ENCODE measurements at regions not wholly inside any gene's neighbourhood (a gene's known extent, or its start where the extent isn't known, plus 50 kb on each side); places are given as distances from the start of the nearest gene placed in this dataset.

DNA sequence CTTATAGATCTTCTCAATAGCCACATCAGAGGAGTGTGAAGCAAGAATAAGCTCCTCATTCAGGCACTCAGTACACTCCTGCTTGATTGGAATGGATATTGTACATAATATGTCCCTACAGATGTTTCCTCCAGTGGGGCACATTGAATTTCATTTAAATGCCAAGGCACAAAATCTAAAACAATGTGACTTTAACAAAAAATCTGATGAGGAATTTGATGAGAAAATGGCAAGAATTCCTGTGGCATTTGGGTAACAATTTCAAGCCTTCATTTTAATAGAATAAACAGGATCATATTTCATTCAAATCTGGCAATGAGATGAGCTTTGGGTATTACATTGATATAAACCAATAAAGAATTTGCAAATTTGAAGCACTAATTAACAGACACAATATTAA, 307.7 kb upstream of the PKN2 start:
- peak; percentile 7 for DNase-seq (ENCODE audit: low read depth)

DNA sequence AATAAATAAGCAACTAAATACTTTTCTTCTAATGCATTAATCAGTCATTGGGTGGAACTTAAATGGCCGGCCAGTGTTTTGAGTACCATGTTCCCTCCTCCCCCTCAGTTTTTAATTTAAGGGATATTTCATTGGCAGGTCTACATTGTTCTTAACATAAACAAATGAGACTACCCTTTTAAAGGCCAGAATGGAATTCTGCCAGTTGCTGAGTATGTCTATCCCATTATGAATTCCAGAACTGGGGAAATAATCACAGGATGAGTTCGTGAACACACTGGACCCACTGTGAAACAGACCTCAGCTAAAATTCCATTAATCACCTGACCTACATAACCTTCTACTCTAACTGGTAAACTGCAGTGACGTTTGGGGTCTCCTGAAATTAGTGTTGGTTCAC, 305.5 kb upstream of the PKN2 start:
- DNase-seq (ENCODE audit: low read depth), result no peak

DNA sequence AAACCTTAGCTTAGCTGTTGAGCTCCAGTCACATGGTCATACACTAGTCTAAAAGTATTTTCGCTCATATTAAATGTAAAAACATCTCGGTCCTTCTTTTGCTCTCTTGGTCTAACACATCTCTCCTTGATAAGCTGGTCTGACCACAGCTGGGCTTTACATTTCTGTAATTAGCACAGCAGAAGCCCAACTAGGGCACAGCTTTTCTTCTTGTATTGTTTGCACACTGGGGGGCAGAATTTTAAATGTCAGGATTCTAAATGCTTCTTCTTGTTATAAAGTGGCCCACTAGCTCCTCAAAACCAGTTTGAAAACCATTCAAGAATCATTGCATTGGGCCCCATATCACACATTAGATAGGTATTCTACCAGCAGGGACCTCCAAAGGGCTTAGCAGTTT, 289.1 kb upstream of the PKN2 start:
- no peak for DNase-seq (ENCODE audit: low read depth)

DNA sequence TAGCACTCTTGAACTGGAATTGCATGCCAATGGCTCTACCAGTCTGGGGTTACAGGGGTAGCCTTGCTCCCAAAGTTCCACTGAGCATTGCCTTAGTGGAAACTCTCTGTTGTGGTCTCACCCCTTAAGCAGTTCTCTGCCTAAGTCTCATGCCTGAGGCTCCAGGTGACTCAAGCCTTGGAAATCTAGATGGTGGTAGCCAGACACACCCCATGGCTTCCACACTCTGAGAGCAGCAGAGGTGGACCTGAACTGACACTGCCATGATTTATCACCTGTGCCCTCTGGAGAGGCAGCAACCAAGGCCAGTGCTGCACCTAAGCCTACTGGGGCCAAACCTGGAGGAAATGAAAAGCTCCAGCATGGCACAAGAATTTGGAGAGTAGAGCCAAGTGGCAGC, 285.7 kb upstream of the PKN2 start:
- DNase-seq (ENCODE audit: low read depth), result no peak

DNA sequence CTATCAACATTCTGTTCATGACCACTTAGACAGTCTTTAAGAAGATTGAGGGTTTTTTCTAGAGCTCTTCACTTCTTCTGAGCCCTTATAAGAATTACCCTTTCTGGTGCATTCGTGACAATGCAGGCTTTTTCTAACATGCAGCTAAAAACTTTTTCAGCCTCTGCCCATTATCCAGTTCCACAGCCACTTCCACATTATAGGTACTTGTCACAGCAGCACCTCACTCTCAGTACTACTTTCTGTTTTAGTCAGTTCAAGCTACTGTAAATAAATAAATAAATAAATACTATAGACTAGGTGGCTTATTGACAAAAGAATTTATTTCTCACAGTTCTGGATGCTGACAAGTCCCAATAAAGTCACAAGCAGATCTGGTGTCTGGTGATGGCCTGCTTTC, 284.4 kb upstream of the PKN2 start:
- no peak for DNase-seq (ENCODE audit: low read depth)

DNA sequence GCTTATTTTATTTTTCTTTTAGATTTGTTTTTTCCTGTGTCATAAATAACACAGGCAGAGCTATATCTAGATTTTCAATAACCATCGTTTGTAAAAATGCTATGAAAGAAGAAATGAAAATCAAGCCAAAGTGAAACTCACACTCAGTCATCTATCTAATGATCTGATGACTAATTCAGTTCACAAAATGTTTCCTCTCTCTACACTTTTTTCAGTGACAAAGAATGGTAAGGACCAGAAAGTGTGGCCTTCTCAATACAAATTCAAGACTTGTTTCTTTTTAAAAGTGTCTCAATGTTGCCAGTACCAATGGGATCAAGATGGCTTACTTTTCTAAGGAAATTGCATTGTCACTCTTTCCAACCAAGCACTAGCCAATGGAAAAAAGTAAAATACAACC, 282.8 kb upstream of the PKN2 start:
- DNase-seq (ENCODE audit: low read depth), result no peak

DNA sequence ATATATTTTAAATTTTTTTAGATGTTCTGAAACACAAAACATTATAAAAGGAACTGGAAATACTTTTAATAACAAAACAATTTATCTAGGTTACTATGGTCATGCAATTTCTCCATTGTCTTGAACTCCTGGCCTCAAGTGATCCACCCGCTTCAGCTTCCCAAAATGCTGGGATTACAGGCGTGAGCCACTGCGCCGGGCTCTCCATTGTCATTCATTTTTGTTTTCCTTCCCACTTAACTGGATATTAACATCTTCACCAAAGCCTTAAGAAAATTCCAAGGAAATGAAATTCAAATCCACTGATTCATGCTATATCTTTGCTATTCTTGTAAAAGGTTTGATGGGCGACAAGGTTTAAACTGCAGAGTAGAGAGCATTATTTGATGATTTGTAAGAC, 279.5 kb upstream of the PKN2 start:
- no peak for DNase-seq (ENCODE audit: low read depth)

DNA sequence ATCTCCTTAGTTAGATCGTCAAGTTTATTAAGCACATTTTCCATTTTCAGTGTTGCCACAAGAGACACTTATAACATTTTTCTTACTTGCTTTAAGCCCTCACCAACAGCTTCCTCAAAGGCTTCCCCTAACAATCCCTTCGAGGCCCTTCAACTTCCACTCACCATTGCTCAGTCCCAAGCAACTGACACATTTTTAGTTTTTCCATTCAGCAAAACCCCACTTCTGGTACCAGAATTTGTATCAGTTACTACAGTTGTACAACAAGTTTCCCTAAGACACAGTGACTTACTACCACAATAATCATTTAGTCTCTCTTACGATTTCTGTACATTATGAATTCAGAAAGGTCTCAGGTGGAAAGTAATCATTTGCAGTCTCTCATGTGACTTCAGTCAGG, 276.8 kb upstream of the PKN2 start:
- no peak for DNase-seq (ENCODE audit: low read depth)

DNA sequence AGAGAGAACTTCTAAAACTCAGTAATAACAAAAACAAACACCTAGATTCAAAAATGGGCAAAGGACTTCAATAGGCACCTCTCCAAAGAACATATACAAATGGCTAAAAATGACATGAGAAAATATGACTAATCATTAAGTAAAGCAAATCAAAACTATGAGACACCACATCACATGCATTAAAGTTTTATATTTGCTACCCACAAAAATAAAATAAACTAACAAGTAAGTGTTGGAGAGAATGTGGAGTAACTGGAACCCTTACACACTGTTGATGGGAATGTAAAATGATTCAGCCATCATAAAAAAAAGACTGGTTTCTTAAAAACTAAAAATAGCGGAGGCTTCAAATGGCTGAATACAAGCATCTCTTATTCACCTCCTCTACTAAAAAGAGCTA, 262.1 kb upstream of the PKN2 start:
- no peak for DNase-seq (ENCODE audit: low read depth)

DNA sequence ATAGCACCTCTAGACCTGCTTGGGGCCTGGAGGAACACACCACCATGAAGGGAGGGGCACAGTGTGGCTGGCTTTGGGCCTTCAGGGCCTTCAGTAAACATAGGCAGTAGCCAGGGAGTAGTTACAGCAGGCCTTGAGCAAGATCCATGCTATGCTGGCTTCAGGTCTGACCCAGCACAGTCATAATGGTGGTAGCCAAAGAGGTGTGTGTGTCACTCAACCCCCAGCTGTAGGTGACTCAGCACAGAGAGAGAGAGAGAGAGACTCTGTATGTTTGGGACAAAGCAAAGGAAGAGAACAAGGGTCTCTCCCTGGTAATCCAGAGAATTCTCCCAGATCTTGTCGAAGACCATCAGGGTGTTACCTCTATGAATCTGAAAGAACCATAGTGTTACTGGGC, 250.5 kb upstream of the PKN2 start:
- no peak for DNase-seq (ENCODE audit: low read depth)

DNA sequence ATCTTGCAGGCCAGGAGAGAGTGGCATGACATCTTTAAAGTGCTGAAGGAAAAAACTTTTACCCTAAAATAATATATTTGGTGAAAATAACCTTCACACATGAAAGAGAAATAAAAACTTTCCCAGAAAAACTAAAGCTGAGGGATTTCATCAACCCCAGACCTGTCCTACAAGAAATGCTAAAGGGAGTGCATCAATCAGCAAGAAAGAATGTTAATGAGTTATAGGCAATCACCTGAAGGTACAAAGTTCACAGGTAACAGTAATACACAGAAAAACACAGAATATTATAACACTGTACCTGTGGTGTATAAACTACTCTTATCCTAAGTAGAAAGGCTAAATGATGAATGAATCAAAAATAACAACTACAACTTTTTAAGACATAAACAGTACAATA, 249.2 kb upstream of the PKN2 start:
- DNase-seq (ENCODE audit: low read depth), result no peak

DNA sequence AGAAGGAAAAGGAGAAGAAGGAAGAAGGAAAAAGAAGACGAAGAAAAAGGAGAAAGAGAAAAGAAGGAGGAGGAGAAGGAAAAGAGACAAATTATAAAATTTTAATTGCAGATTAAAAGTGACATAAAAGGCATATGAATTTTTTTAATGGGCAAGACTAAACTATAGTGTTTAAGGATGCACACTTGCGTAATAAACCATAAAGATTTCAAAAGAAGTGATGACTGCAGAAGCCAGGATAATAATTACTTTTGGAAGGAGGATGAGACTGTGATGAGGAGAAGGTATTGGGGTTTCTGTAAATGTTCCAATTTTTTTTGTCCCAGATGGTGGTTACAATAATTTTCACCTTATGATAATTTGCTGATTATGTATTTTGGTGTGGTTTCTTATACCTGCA, 243.1 kb upstream of the PKN2 start:
- DNase-seq (ENCODE audit: low read depth), result no peak

DNA sequence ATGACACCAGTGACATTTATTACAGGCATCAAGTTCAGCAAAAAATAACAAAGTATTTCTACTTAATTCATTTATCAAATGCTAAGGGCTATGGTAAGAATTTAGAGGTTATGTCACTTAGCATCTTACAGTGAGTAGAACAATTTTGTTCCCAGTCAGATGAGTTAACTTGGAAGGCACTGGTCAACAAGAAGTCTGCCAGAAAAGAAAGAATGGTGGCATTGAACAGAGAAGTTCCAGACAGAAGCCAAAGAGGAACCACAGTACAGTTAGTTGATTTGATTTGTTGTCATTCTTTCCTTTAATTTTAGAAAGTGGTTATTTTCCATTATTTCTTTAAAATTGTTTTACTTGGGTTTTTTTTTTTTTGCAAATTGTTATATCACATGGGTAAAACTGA, 232.2 kb upstream of the PKN2 start:
- DNase-seq (ENCODE audit: low read depth), result no peak

DNA sequence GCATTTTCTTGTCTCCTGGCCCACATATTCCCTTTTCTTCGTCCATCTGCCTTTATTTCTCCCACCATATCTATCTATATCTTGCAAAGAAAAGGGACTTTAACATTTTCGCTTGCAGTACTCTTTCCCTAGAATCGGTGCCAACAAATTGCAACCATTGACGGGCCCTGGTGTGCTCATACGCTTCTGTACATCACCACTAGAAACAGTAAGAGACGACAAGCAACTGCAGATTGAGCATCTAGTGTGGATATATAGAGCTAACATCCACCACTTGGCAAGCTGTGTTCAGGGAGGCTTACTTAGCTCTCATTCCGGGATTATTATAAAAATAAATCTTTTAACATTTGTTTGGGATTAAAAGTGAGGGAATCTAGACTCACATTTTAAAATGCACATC, 230.8 kb upstream of the PKN2 start:
- no peak for DNase-seq (ENCODE audit: low read depth)

DNA sequence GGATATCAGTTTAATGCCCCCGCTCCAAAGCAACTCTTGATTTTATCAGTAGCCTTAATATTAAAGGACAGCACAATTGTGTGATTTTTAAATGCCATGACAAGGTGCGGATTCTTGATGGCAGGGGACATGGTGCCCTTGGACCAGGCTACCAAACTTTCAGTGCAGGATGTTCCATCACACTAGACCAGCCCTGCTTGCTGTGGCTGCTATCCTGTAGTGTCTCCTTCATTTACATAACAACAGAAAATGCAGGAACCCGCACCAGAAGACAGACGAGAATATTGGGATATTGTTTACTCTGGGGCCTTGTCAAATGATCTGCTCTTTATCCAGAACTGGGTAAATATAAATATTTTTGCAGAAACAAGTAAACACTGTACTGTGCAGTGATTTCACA, 229.3 kb upstream of the PKN2 start:
- DNase-seq (ENCODE audit: low read depth), result no peak

DNA sequence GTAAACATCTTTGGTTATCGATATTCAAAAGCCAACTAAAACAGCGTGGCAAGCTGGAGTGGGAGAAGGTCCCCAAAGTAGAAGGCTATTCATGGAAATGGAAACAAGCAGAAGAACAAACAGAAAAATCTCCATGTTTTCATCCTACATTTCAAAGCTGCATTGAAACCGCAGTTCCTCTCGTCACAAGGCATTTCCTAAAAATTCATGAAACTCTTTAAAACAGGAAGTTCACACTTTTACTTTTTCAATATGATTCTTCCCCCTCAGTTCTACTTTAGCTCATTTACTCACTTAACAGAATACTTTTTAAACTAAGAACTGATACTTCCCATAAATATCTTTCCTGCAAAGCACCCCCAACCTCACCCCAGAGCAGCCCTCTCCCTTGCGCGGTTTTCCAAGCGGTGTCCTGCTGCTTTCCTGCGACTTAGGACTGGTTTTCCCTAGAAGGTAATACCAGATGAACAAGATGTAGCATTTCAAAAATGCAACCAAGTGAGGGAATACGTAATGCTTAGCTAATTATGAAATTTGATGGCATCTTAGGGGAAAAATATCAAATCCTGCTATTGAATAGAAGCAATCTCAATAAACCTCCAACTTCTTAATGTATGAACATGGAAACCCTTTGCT, 228.3 kb upstream of the PKN2 start:
- no peak for DNase-seq (ENCODE audit: low read depth)

DNA sequence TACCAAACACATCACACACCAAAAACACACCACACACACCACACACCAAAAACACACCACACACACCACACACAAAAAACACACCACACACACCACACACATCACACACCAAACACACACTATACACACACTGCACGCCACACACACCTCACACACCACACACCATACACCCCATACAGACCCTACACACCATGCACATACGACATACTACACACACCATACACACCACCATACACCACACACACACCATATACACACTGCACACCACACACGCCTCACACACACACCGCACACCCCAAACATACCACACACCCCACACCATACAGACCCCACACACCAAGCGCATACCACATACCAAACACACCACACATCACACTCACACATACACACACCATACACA, 226.9 kb upstream of the PKN2 start:
- no peak for DNase-seq (ENCODE audit: low read depth)

DNA sequence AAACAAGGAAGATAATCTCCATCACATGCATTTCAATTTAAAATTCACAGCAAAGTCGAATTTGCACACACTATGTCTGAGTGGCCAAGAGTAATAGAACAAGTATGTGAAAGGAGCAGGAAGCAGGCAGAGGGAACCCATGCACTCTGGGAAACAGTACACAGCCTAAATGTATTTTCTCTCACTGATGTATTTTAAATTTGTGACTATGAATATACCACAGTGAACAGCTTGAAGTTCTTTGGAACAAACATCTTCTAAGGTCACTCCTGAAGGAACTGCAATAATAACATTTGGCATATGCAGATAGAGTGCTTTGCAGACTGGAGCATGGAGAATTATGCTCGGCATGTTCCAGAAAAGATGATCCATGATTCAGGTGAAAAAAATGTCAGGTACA, 223.1 kb upstream of the PKN2 start:
- no peak for DNase-seq (ENCODE audit: low read depth)

DNA sequence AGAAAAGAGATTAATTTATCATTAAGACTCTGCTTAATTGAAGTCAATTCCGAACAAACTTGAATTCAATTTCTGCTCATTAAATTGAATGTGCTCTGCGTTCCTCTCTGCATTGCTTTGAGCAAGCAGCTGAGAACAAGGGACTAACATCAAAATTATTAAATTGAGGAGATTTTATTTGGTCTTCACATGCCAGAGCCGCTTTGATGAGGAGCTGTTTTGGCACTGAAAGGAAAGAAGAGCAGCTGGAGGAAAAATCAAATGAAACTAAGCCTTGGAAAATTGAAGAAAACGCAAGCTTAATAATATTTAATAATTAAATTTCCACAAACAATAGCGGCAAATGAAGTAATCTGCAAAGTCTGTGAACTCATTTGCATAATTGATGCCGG, 222.0 kb upstream of the PKN2 start:
- no peak for DNase-seq (ENCODE audit: low read depth)

DNA sequence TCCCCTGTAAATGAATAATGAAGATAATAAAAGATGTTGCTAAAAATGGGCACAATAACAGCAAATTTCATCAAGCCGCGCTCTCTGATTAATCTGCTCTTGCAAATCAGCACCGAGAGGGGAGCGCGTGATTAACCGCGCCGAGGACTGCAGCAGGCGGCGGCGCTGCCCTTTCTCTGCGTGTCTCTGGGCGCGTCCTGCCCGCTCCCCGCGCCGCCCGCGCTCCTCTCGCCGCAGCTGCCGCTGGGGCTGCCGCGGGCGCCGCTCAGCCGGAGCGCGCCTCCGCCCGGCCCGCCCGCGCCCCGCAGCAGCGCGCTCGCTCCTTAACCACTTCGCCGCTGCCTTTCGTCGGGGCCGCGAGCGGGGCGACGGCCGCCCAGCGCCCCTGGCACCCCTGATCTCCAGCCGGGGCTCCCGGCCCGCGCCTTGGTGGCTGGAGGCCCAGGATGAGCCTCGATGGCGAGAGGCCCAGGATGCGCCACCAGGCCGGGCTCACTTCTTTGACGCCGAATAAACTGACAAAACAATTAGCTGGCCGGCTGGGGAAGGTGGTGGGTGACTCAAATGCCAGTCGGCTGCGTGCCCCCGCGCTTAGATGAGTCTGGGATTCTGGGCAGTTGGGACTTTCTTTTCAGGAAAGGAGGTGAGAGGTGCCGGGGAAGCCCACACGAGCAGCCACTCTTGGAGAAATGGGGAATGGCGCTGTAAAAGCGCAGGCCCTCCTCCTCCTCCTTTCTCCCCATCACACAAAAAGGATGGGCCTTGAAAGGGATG, 221.4 kb upstream of the PKN2 start:
- DNase-seq (ENCODE audit: low read depth), result no peak

DNA sequence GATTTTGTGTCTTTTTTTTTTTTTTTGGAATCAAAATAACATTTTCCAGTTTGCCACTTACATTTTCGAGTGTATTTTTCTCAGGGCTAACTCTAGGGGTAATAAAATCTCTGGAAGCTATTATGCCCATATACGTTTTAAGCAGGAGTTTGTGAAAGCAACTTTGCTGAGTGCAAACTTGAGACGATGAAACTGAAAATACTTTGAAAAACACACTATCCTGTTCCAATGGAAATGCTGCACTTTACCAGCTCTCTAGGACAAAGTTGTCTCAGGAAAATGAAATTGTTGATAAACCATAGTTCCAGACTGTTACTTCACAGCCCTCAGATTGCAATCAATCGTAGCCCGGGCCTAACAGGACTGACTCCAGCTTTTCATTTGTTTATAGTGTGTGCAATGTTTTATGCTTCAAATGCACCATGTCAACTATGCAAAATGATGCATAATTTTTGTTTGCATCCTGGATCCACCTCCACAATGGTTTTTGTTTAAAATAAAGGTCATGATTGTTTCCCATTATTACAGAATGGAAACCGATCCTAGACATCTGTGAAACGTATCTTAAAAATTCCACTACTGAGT, 220.6 kb upstream of the PKN2 start:
- DNase-seq (ENCODE audit: low read depth), result no peak

DNA sequence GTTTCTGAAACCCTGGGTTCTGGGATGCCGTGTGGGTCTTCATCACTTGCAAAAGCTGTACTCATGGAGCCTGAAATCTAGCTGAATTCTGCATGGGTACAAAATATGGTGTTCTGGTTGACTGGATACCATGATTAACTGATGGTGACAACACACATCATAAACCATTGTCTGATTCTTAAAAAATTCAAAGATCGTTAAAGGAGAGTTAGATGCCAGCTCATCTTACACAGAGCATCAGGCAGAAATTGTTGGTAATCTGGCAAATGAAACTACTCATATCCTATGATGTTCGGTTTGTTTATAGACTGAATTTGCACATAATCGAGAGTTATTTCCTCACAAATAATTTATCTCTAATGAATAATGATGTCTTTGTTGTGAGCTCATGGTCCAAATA, 218.1 kb upstream of the PKN2 start:
- no peak for DNase-seq (ENCODE audit: low read depth)

DNA sequence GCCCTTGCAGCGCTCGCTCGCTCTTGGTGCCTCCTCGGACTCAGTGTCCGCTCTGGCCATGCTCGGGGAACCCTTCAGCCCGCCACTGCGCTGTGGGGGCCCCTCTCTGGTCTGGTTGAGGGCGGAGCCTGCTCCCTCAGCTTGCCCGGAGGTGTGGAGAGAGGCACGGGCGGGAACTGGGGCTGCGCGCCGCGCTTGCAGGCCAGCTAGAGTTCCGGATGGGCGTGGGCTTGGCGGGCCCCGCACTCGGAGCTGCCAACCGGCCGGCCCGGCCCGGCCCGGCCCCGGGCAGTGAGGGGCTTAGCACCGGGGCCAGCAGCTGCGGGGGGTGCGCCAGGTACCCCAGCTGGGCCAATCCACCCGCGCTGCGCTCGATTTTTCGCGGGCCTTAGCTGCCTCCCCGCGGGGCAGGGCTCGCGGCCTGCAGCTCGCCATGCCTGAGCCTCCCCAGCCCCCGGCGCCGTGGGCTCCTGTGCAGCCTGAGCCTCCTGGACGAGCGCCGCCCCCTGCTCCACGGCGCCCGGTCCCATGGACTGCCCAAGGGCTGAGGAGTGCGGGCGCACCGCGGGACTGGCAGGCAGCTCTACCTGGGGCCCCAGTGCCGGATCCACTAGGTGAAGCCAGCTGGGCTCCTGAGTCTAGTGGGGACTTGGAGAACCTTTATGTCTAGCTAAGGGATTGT, 217.0 kb upstream of the PKN2 start:
- no peak for DNase-seq (ENCODE audit: low read depth)
